ENCODE measurements at regions not wholly inside any gene's neighbourhood (a gene's known extent, or its start where the extent isn't known, plus 50 kb on each side); places are given as distances from the start of the nearest gene placed in this dataset.
"Not testable (repeated sequence)": the region's sequence is repeated elsewhere in the genome, so short reads cannot be mapped to it uniquely, and the experiment has no call there.

GRCh38 chr15:69609776-69610175, 157.2 kb downstream of the RPLP1 start:
- no peak for DNase-seq (ENCODE audit: insufficient read length, low spot score)
- no peak for TF ChIP-seq POLR2AphosphoS5 (IDR thresholded peaks at IDR 0.05; ENCODE audit: low read depth, low read length)
- TF ChIP-seq SPI1 (IDR thresholded peaks at IDR 0.05; ENCODE audit: low read depth, low read length): no peak
- no peak for TF ChIP-seq PAX5 (IDR thresholded peaks at IDR 0.05; ENCODE audit: insufficient read depth, low read length, severe bottlenecking)
- no peak for TF ChIP-seq POLR2A (IDR thresholded peaks at IDR 0.05; ENCODE audit: low read depth, low read length)
- TF ChIP-seq POU2F2 (IDR thresholded peaks at IDR 0.05; ENCODE audit: low read depth, low read length): no peak
- TF ChIP-seq TAF1 (IDR thresholded peaks at IDR 0.05; ENCODE audit: low read depth, low read length): no peak
- no peak for FAIRE-seq

- no peak for FAIRE-seq
- DNase-seq (ENCODE audit: insufficient read length, low spot score): no peak
These were observed 157.7 kb downstream of the RPLP1 start for GRCh38 chr15:69610277-69610676.

GRCh38 chr15:69610858-69611257, 158.2 kb downstream of the RPLP1 start:
- TF ChIP-seq SPI1 (IDR thresholded peaks at IDR 0.05; ENCODE audit: low read depth, low read length): no peak
- TF ChIP-seq TAF1 (IDR thresholded peaks at IDR 0.05; ENCODE audit: low read depth, low read length): no peak
- no peak for TF ChIP-seq POLR2A (IDR thresholded peaks at IDR 0.05; ENCODE audit: low read depth, low read length)
- TF ChIP-seq POU2F2 (IDR thresholded peaks at IDR 0.05; ENCODE audit: low read depth, low read length): no peak
- no peak for TF ChIP-seq PAX5 (IDR thresholded peaks at IDR 0.05; ENCODE audit: insufficient read depth, low read length, severe bottlenecking)
- no peak for TF ChIP-seq POLR2AphosphoS5 (IDR thresholded peaks at IDR 0.05; ENCODE audit: low read depth, low read length)
- DNase-seq (ENCODE audit: insufficient read length, low spot score): no peak
- FAIRE-seq: no peak

More at GRCh38 chr15:69610277-69610676, 157.7 kb downstream of the RPLP1 start:
- TF ChIP-seq POU2F2 (IDR thresholded peaks at IDR 0.05; ENCODE audit: low read depth, low read length) (no peak), POLR2AphosphoS5 (IDR thresholded peaks at IDR 0.05; ENCODE audit: low read depth, low read length) (no peak), PAX5 (IDR thresholded peaks at IDR 0.05; ENCODE audit: insufficient read depth, low read length, severe bottlenecking) (no peak), SPI1 (IDR thresholded peaks at IDR 0.05; ENCODE audit: low read depth, low read length) (no peak), TAF1 (IDR thresholded peaks at IDR 0.05; ENCODE audit: low read depth, low read length) (no peak), POLR2A (IDR thresholded peaks at IDR 0.05; ENCODE audit: low read depth, low read length) (no peak)

- DNase-seq (ENCODE audit: insufficient read length, low spot score) (no peak), FAIRE-seq (no peak)
- TF ChIP-seq TAF1 (IDR thresholded peaks at IDR 0.05; ENCODE audit: low read depth, low read length): no peak
- TF ChIP-seq POLR2A (IDR thresholded peaks at IDR 0.05; ENCODE audit: low read depth, low read length): no peak
These were observed 159.5 kb downstream of the RPLP1 start for GRCh38 chr15:69612112-69612511.

GRCh38 chr15:69613182-69613581, 160.6 kb downstream of the RPLP1 start:
- FAIRE-seq: no peak
- DNase-seq (ENCODE audit: insufficient read length, low spot score): no peak
- TF ChIP-seq POLR2A (IDR thresholded peaks at IDR 0.05; ENCODE audit: low read depth, low read length): no peak
- no peak for TF ChIP-seq POLR2AphosphoS5 (IDR thresholded peaks at IDR 0.05; ENCODE audit: low read depth, low read length)
- TF ChIP-seq PAX5 (IDR thresholded peaks at IDR 0.05; ENCODE audit: insufficient read depth, low read length, severe bottlenecking): no peak
- no peak for TF ChIP-seq TAF1 (IDR thresholded peaks at IDR 0.05; ENCODE audit: low read depth, low read length)
- TF ChIP-seq POU2F2 (IDR thresholded peaks at IDR 0.05; ENCODE audit: low read depth, low read length): no peak
- TF ChIP-seq SPI1 (IDR thresholded peaks at IDR 0.05; ENCODE audit: low read depth, low read length): no peak

- no peak for FAIRE-seq
- no peak for TF ChIP-seq POLR2A (IDR thresholded peaks at IDR 0.05; ENCODE audit: low read depth, low read length)
- TF ChIP-seq POLR2AphosphoS5 (IDR thresholded peaks at IDR 0.05; ENCODE audit: low read depth, low read length): no peak
- DNase-seq (ENCODE audit: insufficient read length, low spot score): no peak
These were observed 161.4 kb downstream of the RPLP1 start for GRCh38 chr15:69613988-69614387.

- no peak for FAIRE-seq
- DNase-seq (ENCODE audit: insufficient read length, low spot score): no peak
- no peak for TF ChIP-seq POU2F2 (IDR thresholded peaks at IDR 0.05; ENCODE audit: low read depth, low read length)
- no peak for TF ChIP-seq POLR2A (IDR thresholded peaks at IDR 0.05; ENCODE audit: low read depth, low read length)
- TF ChIP-seq SPI1 (IDR thresholded peaks at IDR 0.05; ENCODE audit: low read depth, low read length): no peak
- TF ChIP-seq POLR2AphosphoS5 (IDR thresholded peaks at IDR 0.05; ENCODE audit: low read depth, low read length): no peak
- no peak for TF ChIP-seq PAX5 (IDR thresholded peaks at IDR 0.05; ENCODE audit: insufficient read depth, low read length, severe bottlenecking)
These were observed 163.1 kb downstream of the RPLP1 start for GRCh38 chr15:69615736-69616135.

GRCh38 chr15:69616558-69616957, 163.9 kb downstream of the RPLP1 start:
- DNase-seq (ENCODE audit: insufficient read length, low spot score): no peak
- no peak for FAIRE-seq
- TF ChIP-seq TAF1 (IDR thresholded peaks at IDR 0.05; ENCODE audit: low read depth, low read length) (no peak), SPI1 (IDR thresholded peaks at IDR 0.05; ENCODE audit: low read depth, low read length) (no peak), PAX5 (IDR thresholded peaks at IDR 0.05; ENCODE audit: insufficient read depth, low read length, severe bottlenecking) (no peak), POLR2A (IDR thresholded peaks at IDR 0.05; ENCODE audit: low read depth, low read length) (no peak), POLR2AphosphoS5 (IDR thresholded peaks at IDR 0.05; ENCODE audit: low read depth, low read length) (no peak), POU2F2 (IDR thresholded peaks at IDR 0.05; ENCODE audit: low read depth, low read length) (no peak)

GRCh38 chr15:69617144-69617543, 164.5 kb downstream of the RPLP1 start:
- DNase-seq (ENCODE audit: insufficient read length, low spot score); FAIRE-seq: not testable (repeated sequence)

GRCh38 chr15:69623392-69624154, 171.0 kb downstream of the RPLP1 start:
- no peak for DNase-seq (ENCODE audit: insufficient read length, low spot score)
- no peak for TF ChIP-seq PAX5 (IDR thresholded peaks at IDR 0.05; ENCODE audit: insufficient read depth, low read length, severe bottlenecking)
- no peak for TF ChIP-seq POU2F2 (IDR thresholded peaks at IDR 0.05; ENCODE audit: low read depth, low read length)
- no peak for TF ChIP-seq SPI1 (IDR thresholded peaks at IDR 0.05; ENCODE audit: low read depth, low read length)
- TF ChIP-seq POLR2A (IDR thresholded peaks at IDR 0.05; ENCODE audit: low read depth, low read length): no peak
- no peak for TF ChIP-seq POLR2AphosphoS5 (IDR thresholded peaks at IDR 0.05; ENCODE audit: low read depth, low read length)
- TF ChIP-seq TAF1 (IDR thresholded peaks at IDR 0.05; ENCODE audit: low read depth, low read length): no peak
- FAIRE-seq: no peak
